Ovary (tissue), 7 donors: ENCODE measurements at regions not wholly inside any gene's neighbourhood (a gene's known extent, or its start where the extent isn't known, plus 50 kb on each side); places are given as distances from the start of the nearest gene placed in this dataset.

ENCODE experiments used
- DNase-seq, 5 donors: peaks; one replicate each; pipeline ENCODE4 v3.0.0-alpha.2; 2019 to 2020
- H3K27ac ChIP-seq, 2 donors: fragments of 200-600 bp; one replicate each; pipeline versions ENCODE4 v1.5.1 to v1.8.0; 2019 to 2022
- H3K27me3 ChIP-seq: fragments of 200-600 bp; one replicate; pipeline ENCODE4 v1.8.0; 2022
- H3K36me3 ChIP-seq: fragments of 200-600 bp; sonication (generic); one replicate; pipeline ENCODE4 v1.5.1; 2019
- H3K4me1 ChIP-seq: one replicate; pipeline ENCODE4 v1.8.1; 2013; ENCODE audit warnings: mild to moderate bottlenecking, moderate library complexity; ENCODE audit not compliant: insufficient read depth
- H3K4me3 ChIP-seq: fragments of 200-600 bp; sonication (generic); one replicate; pipeline ENCODE4 v1.5.1; 2017
- H3K9me3 ChIP-seq, 2 donors: fragments of 200-600 bp in 1 of 2; sonication (generic) in 1 of 2; one replicate each; pipeline versions ENCODE4 v1.5.1 to v1.8.1; 2013 to 2019; ENCODE audit warnings: mild to moderate bottlenecking in 1 of 2, moderate library complexity in 1 of 2
- CTCF ChIP-seq, 3 donors: fragments of 450-650 bp in 2 of 3; fragments of 200-600 bp in 1 of 3; IDR thresholded peaks; one replicate each; pipeline versions ENCODE4 v1.5.1 to v1.8.0; 2016 to 2022; ENCODE audit warnings: antibody characterized with exemption in 3 of 3, mild to moderate bottlenecking in 1 of 3
- EP300 ChIP-seq: sonication (generic); formaldehyde crosslinking; IDR thresholded peaks from one replicate; pipeline ENCODE4 v1.6.1; 2017; ENCODE audit warnings: antibody characterized with exemption
- POLR2A ChIP-seq: fragments of 450-650 bp; IDR thresholded peaks from one replicate; pipeline ENCODE4 v1.6.1; 2017; ENCODE audit warnings: antibody characterized with exemption, mild to moderate bottlenecking, moderate library complexity
- WGBS, 3 donors: extraction: QIAGEN DNeasy Blood & Tissue Kit in 1 of 3; methylation state at CpG; one replicate each; pipeline versions ENCODE4 v1.1.5 to v1.1.7; 2013 to 2017; 5-methylcytosine and 5-hydroxymethylcytosine counted together
- intact Hi-C, 4 donors: fragments of 100-400 bp; cut with DNase I; formaldehyde crosslinking; loops; one replicate each; pipeline versions ENCODE4 v1.11.0 to v1.15.1; 2022 to 2023
- donor health status: DM: no; HTN: no; CAD: no; lungs with moderate emphysema.
- donor health status: DM: no; HTN: no; CAD: no.
- donor health status: Bipolar disorder and iron deficiency.
- donor health status: DM: no; HTN: no; CAD: no.
- donor health status: DM: yes; HTN: yes; CAD: no.

DNA sequence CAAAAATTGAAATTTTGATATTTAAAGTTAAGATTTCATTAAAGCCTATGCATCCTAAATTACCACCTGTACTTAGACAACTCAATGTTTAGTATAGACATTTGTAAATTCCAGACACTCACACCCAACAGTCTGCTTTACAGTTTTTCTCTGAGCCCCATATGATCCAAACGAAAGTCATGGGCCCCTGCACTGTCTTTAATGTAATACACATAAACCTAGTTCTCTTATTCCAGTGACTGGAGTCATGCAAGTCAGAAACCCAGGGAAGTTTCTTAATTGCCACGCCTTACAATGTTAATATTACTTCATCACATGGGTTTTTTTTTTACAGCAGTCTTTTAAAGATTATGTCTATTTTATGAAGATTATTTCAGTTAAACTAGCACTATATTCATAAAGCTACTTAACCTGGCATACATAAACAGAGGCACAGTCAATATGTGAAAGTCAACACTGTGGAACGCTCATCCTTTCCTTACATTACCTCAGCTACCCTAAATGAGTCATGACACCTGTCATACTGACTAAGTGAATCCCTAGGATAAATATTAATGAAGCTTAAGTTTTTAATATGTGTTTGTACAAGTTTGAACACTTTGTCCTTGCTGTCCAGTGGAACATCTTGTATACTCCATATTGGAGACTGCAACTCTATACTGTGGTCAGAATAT lies 67.7 kb upstream of the H2AZ1 start:
- no peak for TF ChIP-seq POLR2A
- TF ChIP-seq CTCF (IDR thresholded peaks at IDR 0.05): no peak
- TF ChIP-seq EP300: no peak
- 81 to 88% (median 83%) methylated on average over 3 of the region's 3 CpGs for WGBS, 3 donors
- intact Hi-C loops: no loop called here

GRCh38 chr4:100016191-100016590 lies 66.1 kb upstream of the H2AZ1 start:
- Histone ChIP-seq H3K4me3 (no peak overlapping the region), H3K9me3 (no peaks in the 10 kb centered on the region), H3K27me3 (no peaks in the 10 kb centered on the region), H3K4me1 (no peaks in the 10 kb centered on the region), H3K36me3 (no peaks in the 10 kb centered on the region), H3K27ac (no peak overlapping the region)
- no peak for TF ChIP-seq CTCF (IDR thresholded peaks at IDR 0.05)
- no peak for TF ChIP-seq EP300
- TF ChIP-seq POLR2A: no peak
- intact Hi-C loops: no loop called here
- 75 to 81% (median 80%) methylated on average over 3 of the region's 3 CpGs for WGBS, 3 donors
- DNase-seq: no peak

More for the DNA sequence above, 67.7 kb upstream of the H2AZ1 start:
- no peaks in the 10 kb centered on the region for H3K9me3 ChIP-seq
- no peaks in the 10 kb centered on the region for H3K4me1 ChIP-seq
- no peaks in the 10 kb centered on the region for H3K36me3 ChIP-seq
- no peaks in the 10 kb centered on the region for H3K27me3 ChIP-seq
- no peak overlapping the region for H3K4me3 ChIP-seq
- no peak for DNase-seq
- H3K27ac ChIP-seq: no peak overlapping the region

DNA sequence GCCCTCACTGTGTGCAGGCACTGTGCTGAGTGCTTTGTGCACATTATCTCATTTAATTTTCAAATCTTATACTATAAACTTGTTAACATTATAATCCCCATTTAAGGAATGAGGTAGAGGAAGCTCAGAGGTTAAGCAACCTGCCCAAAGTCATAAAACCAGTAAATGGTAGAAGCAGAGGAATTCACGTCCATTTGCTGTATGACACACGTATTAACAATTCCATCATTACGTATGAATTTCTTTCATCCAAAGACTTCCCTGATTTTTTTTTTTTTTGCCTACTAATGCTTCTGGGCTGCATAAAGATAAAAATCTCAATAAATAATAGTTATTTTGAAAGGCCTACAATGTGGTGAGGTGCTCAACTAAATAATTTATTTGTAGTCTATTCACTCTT lies 64.5 kb upstream of the H2AZ1 start:
- H3K4me1 ChIP-seq: no peaks in the 10 kb centered on the region
- H3K36me3 ChIP-seq: no peaks in the 10 kb centered on the region
- no peak for DNase-seq
- no peak overlapping the region for H3K27ac ChIP-seq
- no peaks in the 10 kb centered on the region for H3K27me3 ChIP-seq
- H3K4me3 ChIP-seq: no peak overlapping the region
- WGBS, 3 donors: 88 to 92% (median 88%) methylated on average over 3 of the region's 3 CpGs
- intact Hi-C loops: no loop called here
- no peaks in the 10 kb centered on the region for H3K9me3 ChIP-seq
- TF ChIP-seq CTCF (IDR thresholded peaks at IDR 0.05) (no peak), EP300 (no peak), POLR2A (no peak)

DNA sequence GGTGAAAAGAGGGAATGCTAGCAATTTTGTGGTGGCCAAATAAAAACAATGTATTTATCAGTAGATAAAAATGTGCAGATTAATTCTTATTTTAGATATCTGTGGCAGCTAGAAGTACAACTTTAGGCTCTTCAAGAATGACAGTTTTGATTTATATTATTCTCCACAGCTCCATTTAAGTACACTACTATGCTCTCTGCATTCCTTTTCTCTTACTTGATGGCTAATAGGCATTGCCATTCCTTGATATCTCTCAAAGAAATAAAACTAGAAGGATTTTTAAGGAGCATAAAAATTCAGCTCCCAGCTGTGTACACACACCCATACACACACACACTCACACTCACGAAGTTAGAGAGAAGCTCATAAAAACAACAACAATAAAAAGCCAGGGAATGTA lies 59.4 kb upstream of the H2AZ1 start:
- Histone ChIP-seq H3K9me3 (no peaks in the 10 kb centered on the region), H3K4me1 (no peaks in the 10 kb centered on the region), H3K4me3 (no peak overlapping the region), H3K27ac (no peak overlapping the region), H3K27me3 (no peaks in the 10 kb centered on the region), H3K36me3 (no peaks in the 10 kb centered on the region)
- WGBS, 3 donors: 8 to 34% (median 13%) methylated on average over 1 of the region's 1 CpG
- intact Hi-C loops: no loop called here
- DNase-seq: no peak
- TF ChIP-seq POLR2A: no peak
- TF ChIP-seq CTCF (IDR thresholded peaks at IDR 0.05): no peak
- TF ChIP-seq EP300: no peak
